ENCODE measurements at regions not wholly inside any gene's neighbourhood (a gene's known extent, or its start where the extent isn't known, plus 50 kb on each side); places are given as distances from the start of the nearest gene placed in this dataset.

DNA sequence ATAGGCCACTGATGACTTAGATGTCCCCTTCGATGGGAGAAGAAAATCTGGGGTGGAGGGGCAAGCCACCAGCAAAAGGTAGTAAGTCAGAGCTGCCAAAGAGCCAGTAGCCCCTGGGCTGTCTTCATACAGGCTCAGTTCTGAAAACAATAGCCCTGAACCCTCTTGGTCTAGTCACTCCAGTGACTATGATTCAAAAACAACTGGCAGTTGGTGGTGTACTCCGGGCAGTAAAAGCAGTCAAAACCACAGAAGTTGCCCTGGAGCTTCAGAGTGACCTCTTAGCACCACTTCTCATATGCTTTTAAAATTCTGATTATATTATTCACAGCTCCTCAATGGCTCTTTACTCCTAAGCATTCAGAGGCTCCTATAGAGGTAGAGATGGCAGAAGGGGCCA lies 164.3 kb upstream of the MAMLD1 start:
- TF ChIP-seq, protein P1, sequence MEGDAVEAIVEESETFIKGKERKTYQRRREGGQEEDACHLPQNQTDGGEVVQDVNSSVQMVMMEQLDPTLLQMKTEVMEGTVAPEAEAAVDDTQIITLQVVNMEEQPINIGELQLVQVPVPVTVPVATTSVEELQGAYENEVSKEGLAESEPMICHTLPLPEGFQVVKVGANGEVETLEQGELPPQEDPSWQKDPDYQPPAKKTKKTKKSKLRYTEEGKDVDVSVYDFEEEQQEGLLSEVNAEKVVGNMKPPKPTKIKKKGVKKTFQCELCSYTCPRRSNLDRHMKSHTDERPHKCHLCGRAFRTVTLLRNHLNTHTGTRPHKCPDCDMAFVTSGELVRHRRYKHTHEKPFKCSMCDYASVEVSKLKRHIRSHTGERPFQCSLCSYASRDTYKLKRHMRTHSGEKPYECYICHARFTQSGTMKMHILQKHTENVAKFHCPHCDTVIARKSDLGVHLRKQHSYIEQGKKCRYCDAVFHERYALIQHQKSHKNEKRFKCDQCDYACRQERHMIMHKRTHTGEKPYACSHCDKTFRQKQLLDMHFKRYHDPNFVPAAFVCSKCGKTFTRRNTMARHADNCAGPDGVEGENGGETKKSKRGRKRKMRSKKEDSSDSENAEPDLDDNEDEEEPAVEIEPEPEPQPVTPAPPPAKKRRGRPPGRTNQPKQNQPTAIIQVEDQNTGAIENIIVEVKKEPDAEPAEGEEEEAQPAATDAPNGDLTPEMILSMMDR (conservative IDR thresholded peaks at IDR 0.05) = no peak

More for the DNA sequence above, 164.3 kb upstream of the MAMLD1 start:
- Histone ChIP-seq H3K9ac (ENCODE audit: extremely low read depth, insufficient read length, low read length) (no peak overlapping the region), H4K5ac (ENCODE audit: insufficient read length, low read depth, low read length) (no peak overlapping the region), H4K20me1 (ENCODE audit: control insufficient read depth, insufficient read depth, insufficient read length) (no peaks in the 10 kb centered on the region), H3K4ac (ENCODE audit: low read depth, low read length) (no peak overlapping the region), H4K91ac (ENCODE audit: insufficient read length, low read depth, low read length) (no peak overlapping the region), H3K56ac (ENCODE audit: insufficient read length, low read depth, low read length) (no peak overlapping the region), H2BK20ac (ENCODE audit: low read depth, low read length, poor library complexity, severe bottlenecking) (no peak overlapping the region), H4K8ac (replicated peaks; ENCODE audit: insufficient read length, low read depth, low read length) (no peak overlapping the region), H3K4me1 (ENCODE audit: insufficient read depth, low read length) (no peaks in the 10 kb centered on the region), H3K27me3 (ENCODE audit: insufficient read depth, low read length) (no peaks in the 10 kb centered on the region), H2BK120ac (ENCODE audit: low read depth, low read length, poor library complexity, severe bottlenecking) (no peak overlapping the region), H3T11ph (ENCODE audit: low read length) (no peak overlapping the region), H2BK15ac (ENCODE audit: low read depth, low read length) (no peak overlapping the region), H2BK12ac (ENCODE audit: insufficient read length, low read depth, low read length) (no peak overlapping the region), H3K14ac (ENCODE audit: insufficient read depth, low read length) (no peak overlapping the region), H3K9me3 (ENCODE audit: control insufficient read depth, low read depth, low read length) (peaks cover 17% of the 10 kb centered on the region), H3K27ac (ENCODE audit: insufficient read length, low read depth, low read length) (no peak overlapping the region), H3K4me2 (ENCODE audit: insufficient read depth, insufficient read length, low read length) (no peak overlapping the region), H3K18ac (ENCODE audit: insufficient read length, low read depth, low read length) (no peak overlapping the region), H3K79me1 (ENCODE audit: insufficient read depth, low read depth, low read length, poor library complexity, severe bottlenecking) (no peaks in the 10 kb centered on the region), H3K79me2 (ENCODE audit: insufficient read depth, low read length) (no peaks in the 10 kb centered on the region), H2AK5ac (ENCODE audit: insufficient read length, low read length) (no peak overlapping the region), H3K23ac (ENCODE audit: insufficient read length, low read depth, low read length) (no peak overlapping the region), H2BK5ac (ENCODE audit: insufficient read length, low read length) (no peak overlapping the region), H2AFZ (ENCODE audit: low read length) (no peak overlapping the region), H3K23me2 (ENCODE audit: insufficient read length, low read depth, low read length, poor library complexity, severe bottlenecking) (no peaks in the 10 kb centered on the region)
- no peak overlapping the region; a peak in 1 of 7 replicates for H3K27ac Mint-ChIP-seq
- H3K4me1 Mint-ChIP-seq = peaks cover 5 to 7% of the 10 kb centered on the region in 2 experiments
- peaks cover 12% of the 10 kb centered on the region for H3K27me3 Mint-ChIP-seq (ENCODE audit: low read depth)
- DNase-seq = no peak
- WGBS (ENCODE audit: extremely low coverage, insufficient read length, low lambda C conversion rate) = no CpG with 5 or more reads among the region's 2 CpGs
- peaks cover 74 to 82% of the 10 kb centered on the region in 2 experiments for H3K9me3 Mint-ChIP-seq
- H3K4me3 Mint-ChIP-seq = no peak overlapping the region
- H3K36me3 Mint-ChIP-seq (ENCODE audit: insufficient read depth in 1 of 3, low read depth in 3 of 3) = peaks cover 4 to 9% (median 7%) of the 10 kb centered on the region in 3 experiments; a peak in 4 of 7 replicates
